ENCODE measurements at regions not wholly inside any gene's neighbourhood (a gene's known extent, or its start where the extent isn't known, plus 50 kb on each side); places are given as distances from the start of the nearest gene placed in this dataset.

GRCh38 chr16:5523829-5524228, 426.2 kb upstream of the EEF2KMT start:
- H3K4me3 ChIP-seq (ENCODE audit: low read depth, low read length) = no peak overlapping the region
- no peak for TF ChIP-seq CTCF (IDR thresholded peaks at IDR 0.05; ENCODE audit: low read depth, low read length)

- no peak overlapping the region for H3K4me3 ChIP-seq (ENCODE audit: low read depth, low read length)
- TF ChIP-seq CTCF (IDR thresholded peaks at IDR 0.05; ENCODE audit: low read depth, low read length) = no peak
Measured at GRCh38 chr16:5516115-5516514, 418.5 kb upstream of the EEF2KMT start.

DNA sequence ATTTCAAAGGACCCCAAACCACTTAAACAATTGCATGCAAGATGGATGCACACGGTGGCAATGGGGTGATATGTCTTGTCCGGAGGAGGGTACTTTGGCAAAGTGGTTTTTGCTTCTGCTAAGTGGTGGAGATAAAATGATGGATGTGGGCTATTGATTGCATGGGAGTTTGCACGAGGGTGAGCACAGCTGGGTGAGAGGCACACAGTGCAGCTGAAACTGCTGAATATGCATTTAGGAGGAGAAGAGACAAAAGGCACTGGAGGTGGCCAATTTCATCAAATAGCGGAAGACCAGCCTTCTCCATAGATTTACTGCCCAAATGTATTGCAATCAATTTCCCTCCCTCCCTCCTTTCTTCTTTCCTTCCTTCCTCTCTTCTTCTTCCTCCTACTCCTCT, 414.4 kb upstream of the EEF2KMT start:
- no peak for TF ChIP-seq CTCF (IDR thresholded peaks at IDR 0.05; ENCODE audit: low read depth, low read length)
- H3K4me3 ChIP-seq (ENCODE audit: low read depth, low read length) = no peak overlapping the region

- no peak for TF ChIP-seq CTCF (IDR thresholded peaks at IDR 0.05; ENCODE audit: low read depth, low read length)
- no peak overlapping the region for H3K4me3 ChIP-seq (ENCODE audit: low read depth, low read length)
Measured at GRCh38 chr16:5510819-5511370, 413.3 kb upstream of the EEF2KMT start.

DNA sequence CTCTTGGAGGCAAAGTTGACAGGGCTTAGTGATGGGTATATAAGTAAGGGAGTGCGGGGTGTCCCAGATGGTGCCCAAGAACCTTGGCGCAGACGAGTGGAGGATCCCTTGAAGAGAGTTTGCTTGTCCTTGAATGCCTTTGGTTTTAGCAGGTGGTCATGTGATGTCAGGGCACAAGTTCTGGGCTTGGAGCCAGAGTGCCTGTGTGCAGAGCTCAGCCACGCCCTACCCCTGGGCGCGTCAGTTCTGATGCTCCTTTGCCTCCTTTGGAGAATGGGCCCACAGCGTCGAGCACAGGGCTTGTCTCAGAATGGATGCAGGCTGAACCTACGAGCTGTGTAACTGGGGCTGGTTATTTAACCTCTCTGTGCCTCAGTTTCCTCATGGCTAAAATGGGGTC, 412.2 kb upstream of the EEF2KMT start:
- no peak overlapping the region for H3K4me3 ChIP-seq (ENCODE audit: low read depth, low read length)
- TF ChIP-seq CTCF (IDR thresholded peaks at IDR 0.05; ENCODE audit: low read depth, low read length) = no peak

DNA sequence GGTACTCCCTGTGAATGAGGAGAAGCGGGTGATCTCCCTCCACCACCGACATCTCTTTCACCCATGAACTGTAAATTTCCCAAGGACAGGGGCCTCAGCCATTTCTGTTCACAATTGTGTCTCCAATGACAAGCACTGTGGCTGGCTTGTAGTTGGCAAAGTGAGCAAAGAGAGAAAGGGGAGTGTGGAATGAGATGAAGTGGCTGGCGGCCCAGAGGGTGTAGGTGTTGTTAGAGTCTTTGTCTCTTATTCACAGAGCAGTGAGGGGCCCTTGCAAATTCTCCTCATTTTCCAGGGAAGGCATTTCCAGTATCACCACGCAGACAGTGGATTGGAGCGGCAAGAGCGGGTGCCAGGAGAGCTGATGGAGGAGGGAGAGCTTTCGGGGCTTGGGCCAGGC, 411.7 kb upstream of the EEF2KMT start:
- TF ChIP-seq CTCF (IDR thresholded peaks at IDR 0.05; ENCODE audit: low read depth, low read length) = no peak
- no peak overlapping the region for H3K4me3 ChIP-seq (ENCODE audit: low read depth, low read length)

- H3K4me3 ChIP-seq (ENCODE audit: low read depth, low read length) = no peak overlapping the region
Measured at GRCh38 chr16:5508371-5508770, 410.8 kb upstream of the EEF2KMT start.

More at GRCh38 chr16:5508371-5508770, 410.8 kb upstream of the EEF2KMT start:
- no peak for TF ChIP-seq CTCF (IDR thresholded peaks at IDR 0.05; ENCODE audit: low read depth, low read length)

All from WI38 (cell line).